BE2C (cell line): ENCODE measurements at regions not wholly inside any gene's neighbourhood (a gene's known extent, or its start where the extent isn't known, plus 50 kb on each side); places are given as distances from the start of the nearest gene placed in this dataset.

Source experiments
- DNase-seq: peaks from one replicate; pipeline ENCODE4 v3.0.0-alpha.2; 2020
- H3K27me3 ChIP-seq: fragments of 250-450 bp; sonication (Bioruptor Pico); 2 replicates; pipeline ENCODE4 v1.5.1; 2020; ENCODE audit warnings: mild to moderate bottlenecking
- H3K36me3 ChIP-seq: fragments of 250-450 bp; sonication (Bioruptor Pico); 2 replicates; pipeline ENCODE4 v1.5.1; 2020; ENCODE audit warnings: mild to moderate bottlenecking
- H3K4me1 ChIP-seq: fragments of 250-450 bp; sonication (Bioruptor Pico); 2 replicates; pipeline ENCODE4 v1.5.1; 2020
- H3K4me3 ChIP-seq: 2 replicates; pipeline ENCODE4 v1.5.1; 2011; ENCODE audit warnings: low read depth, low read length
- H3K9me3 ChIP-seq: fragments of 250-450 bp; sonication (Bioruptor Pico); 2 replicates; pipeline ENCODE4 v1.5.1; 2020
- TF ChIP-seq, protein P1 (sequence below): IDR thresholded peaks from 2 replicates; pipeline ENCODE4 v1.5.1; 2012; ENCODE audit warnings: mild to moderate bottlenecking, low read depth, low read length

DNA sequence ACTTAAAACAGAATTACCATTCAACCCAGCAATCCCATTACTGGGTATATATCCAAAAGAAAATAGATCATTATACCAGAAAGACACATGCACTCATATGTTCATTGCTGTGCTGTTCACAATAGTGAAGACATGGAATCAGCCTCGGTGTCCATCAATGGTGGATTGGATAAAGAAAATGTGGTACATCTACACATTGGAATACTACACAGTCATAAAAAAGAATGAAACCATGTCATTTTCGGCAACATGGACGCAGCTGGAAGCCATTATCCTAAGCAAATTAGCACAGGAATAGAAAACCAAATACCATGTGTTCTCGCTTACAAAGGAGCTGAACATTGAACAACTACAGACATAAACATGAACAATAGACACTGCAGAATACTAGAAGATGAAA, 244.8 kb upstream of the PROX1 start:
- Histone ChIP-seq H3K27me3 (no peaks in the 10 kb centered on the region), H3K9me3 (no peaks in the 10 kb centered on the region), H3K4me3 (no peak overlapping the region), H3K4me1 (no peaks in the 10 kb centered on the region), H3K36me3 (no peaks in the 10 kb centered on the region)
- TF ChIP-seq, protein P1, sequence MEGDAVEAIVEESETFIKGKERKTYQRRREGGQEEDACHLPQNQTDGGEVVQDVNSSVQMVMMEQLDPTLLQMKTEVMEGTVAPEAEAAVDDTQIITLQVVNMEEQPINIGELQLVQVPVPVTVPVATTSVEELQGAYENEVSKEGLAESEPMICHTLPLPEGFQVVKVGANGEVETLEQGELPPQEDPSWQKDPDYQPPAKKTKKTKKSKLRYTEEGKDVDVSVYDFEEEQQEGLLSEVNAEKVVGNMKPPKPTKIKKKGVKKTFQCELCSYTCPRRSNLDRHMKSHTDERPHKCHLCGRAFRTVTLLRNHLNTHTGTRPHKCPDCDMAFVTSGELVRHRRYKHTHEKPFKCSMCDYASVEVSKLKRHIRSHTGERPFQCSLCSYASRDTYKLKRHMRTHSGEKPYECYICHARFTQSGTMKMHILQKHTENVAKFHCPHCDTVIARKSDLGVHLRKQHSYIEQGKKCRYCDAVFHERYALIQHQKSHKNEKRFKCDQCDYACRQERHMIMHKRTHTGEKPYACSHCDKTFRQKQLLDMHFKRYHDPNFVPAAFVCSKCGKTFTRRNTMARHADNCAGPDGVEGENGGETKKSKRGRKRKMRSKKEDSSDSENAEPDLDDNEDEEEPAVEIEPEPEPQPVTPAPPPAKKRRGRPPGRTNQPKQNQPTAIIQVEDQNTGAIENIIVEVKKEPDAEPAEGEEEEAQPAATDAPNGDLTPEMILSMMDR: no peak
- DNase-seq: no peak

DNA sequence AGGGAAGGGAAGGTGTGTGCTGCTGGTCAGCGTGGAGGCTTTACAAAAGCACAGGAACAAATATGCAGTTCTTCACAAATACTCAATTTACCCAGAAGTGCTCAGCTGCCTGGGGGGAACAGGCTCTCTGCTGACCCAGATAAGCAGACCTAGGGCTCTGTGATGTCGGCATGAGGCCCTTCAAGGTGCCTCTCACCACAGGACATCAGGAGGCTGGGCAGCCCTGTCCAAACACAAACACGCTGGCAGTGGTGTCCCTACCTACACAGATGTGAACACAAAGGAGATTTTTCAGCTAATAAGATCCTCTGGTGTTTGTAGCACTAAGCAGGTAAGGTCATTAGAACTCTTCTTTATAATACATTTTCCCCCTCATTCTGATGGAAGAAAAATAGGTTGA, 243.0 kb upstream of the PROX1 start:
- TF ChIP-seq, protein P1: no peak
- no peak for DNase-seq
- Histone ChIP-seq H3K36me3 (no peaks in the 10 kb centered on the region), H3K4me1 (no peaks in the 10 kb centered on the region), H3K27me3 (no peaks in the 10 kb centered on the region), H3K9me3 (no peaks in the 10 kb centered on the region), H3K4me3 (no peak overlapping the region)

DNA sequence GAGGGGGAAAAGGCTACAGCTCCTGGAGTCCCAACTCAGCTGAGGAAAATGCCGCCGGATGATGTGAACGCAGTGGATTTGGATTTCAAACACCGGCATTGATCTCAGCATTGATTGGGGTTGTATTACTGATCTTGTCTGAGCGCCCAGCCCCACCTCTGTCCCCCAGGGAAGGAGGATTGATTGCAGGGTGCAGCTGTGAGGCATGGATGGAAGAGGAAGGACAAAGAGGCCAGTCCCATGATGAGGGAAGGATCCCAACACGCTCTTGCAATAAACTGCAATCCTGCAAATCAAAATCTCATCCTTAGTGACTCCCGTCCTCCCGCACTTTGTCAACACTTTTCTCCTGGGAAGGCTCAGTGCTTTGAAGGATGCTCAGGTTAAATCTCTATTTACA, 242.3 kb upstream of the PROX1 start:
- no peaks in the 10 kb centered on the region for H3K4me1 ChIP-seq
- DNase-seq: no peak
- H3K36me3 ChIP-seq: no peaks in the 10 kb centered on the region
- no peaks in the 10 kb centered on the region for H3K27me3 ChIP-seq
- H3K9me3 ChIP-seq: no peaks in the 10 kb centered on the region
- no peak overlapping the region for H3K4me3 ChIP-seq
- TF ChIP-seq, protein P1: no peak

DNA sequence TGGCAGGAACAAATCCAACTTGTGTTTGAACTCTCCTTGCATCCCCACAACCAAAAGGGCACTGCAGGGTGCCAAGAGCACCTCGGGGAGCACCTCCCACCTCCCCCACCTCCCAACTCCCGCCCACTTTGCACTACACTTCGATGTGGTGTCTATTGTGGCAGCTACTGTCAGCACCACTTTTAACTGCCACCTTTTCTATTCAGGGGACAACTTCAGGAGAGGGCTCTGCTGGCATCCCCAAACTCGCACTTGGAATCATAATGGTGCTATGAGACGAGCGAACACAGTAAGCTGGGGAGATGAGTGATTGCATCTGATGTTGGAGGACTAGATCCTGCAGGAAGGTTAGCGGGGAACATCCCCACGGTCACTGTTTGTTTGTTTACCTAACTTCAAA, 238.2 kb upstream of the PROX1 start:
- no peak overlapping the region for H3K4me3 ChIP-seq
- H3K9me3 ChIP-seq: no peaks in the 10 kb centered on the region
- TF ChIP-seq, protein P1: no peak
- no peaks in the 10 kb centered on the region for H3K27me3 ChIP-seq
- no peaks in the 10 kb centered on the region for H3K36me3 ChIP-seq
- no peak for DNase-seq
- H3K4me1 ChIP-seq: peaks cover 4% of the 10 kb centered on the region; the same call in 1 of the 2 replicates

DNA sequence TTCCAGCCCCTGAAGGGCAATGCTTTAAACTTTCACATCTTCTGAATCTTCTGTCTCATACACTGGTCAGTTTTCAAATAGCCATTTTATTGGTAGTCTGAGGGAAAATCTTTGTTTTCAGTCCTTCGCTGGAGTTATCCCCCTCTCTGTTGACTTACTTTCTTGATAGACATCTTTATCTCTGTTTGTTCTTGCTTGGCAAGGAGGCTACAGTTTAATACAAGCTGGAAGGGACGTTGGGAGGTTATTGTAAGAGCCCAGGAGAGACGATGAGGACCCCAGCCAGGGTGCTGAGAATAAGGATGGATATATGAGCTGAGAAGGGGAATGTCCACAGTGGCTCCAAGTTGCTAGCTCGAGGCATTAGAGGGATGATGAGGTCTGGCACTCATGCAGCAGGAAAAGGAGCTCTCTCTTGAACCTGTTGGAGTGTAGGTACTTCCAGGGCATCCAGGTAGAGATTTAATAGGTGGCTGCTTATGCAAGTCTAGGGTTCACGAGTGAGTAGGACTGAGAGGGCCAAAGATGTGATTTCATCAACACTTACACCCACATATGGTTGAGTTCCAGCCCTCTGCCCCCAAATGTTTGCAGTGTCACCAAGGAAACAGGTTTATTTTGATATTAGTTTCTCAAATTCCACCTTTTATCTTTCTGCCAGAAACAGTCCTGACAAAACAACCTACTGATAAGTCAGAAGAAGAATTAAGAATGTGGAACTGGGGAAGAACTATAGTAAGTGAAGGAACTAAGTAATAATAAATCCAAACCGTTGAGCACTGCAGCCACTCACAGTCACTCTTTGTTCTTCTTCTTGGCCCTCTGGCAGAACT, 237.3 kb upstream of the PROX1 start:
- Histone ChIP-seq H3K4me1 (peaks cover 4% of the 10 kb centered on the region; the same call in 1 of the 2 replicates), H3K9me3 (no peaks in the 10 kb centered on the region), H3K4me3 (no peak overlapping the region), H3K27me3 (no peaks in the 10 kb centered on the region), H3K36me3 (no peaks in the 10 kb centered on the region)
- no peak for DNase-seq
- TF ChIP-seq, protein P1: no peak

DNA sequence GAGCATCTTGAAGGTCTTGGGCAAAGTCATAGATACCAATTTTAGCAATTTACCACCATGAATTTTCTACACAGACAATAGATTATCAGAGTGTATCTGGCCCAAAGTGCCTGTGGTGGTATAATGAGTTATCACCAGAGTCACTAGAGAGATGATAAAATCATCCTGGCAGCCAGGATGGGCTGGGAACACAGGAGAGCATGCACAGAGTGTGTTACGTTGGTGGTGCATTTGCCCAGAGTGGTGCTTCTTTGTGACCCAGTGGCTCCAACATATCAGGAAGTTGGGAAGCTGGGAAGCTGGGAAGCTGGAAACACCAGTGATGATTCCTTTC, 236.7 kb upstream of the PROX1 start:
- Histone ChIP-seq H3K4me3 (no peak overlapping the region), H3K27me3 (no peaks in the 10 kb centered on the region), H3K4me1 (peaks cover 4% of the 10 kb centered on the region; the same call in 1 of the 2 replicates), H3K36me3 (no peaks in the 10 kb centered on the region), H3K9me3 (no peaks in the 10 kb centered on the region)
- peak; percentile 29 for DNase-seq
- TF ChIP-seq, protein P1: no peak
